ENCODE measurements at regions not wholly inside any gene's neighbourhood (a gene's known extent, or its start where the extent isn't known, plus 50 kb on each side); places are given as distances from the start of the nearest gene placed in this dataset.

DNA sequence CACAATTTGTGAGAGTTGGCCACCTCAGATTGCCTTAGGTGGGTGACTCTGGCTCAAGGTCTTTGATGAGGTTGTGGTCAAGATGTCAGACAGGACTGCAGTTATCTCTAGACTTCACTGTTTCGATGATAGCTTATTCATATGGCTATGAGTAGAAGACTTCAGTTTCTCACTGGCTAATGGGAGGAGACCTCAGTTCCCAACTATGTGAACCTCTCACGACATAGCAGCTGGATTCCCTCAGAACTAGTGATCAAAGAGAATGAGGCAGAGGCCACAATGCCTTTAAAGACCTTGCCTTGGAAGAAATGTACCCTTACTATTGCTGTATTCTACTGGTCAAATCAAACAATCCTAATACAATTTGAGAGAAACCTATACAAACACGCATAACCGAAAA lies 607.5 kb upstream of the ROBO2 start:
- Histone ChIP-seq H3K9ac (ENCODE audit: insufficient read depth, low read length, poor library complexity, severe bottlenecking) (no peak overlapping the region), H3K4me1 (ENCODE audit: control insufficient read depth in 1 of 2, insufficient read depth in 2 of 2, low read length in 2 of 2) (no peaks in the 10 kb centered on the region), H3K9me3 (replicated peaks in 1 of 2; ENCODE audit: control insufficient read depth in 1 of 2, insufficient read depth in 1 of 2, low read length in 2 of 2) (peaks cover 6 to 9% of the 10 kb centered on the region in 2 donors), H3K27ac (ENCODE audit: low read depth in 1 of 2, low read length in 2 of 2) (no peak overlapping the region), H3K4me2 (replicated peaks; ENCODE audit: extremely low read depth, low read length, poor library complexity, severe bottlenecking) (no peak overlapping the region), H4K20me1 (ENCODE audit: insufficient read depth, low read length) (no peaks in the 10 kb centered on the region), H2AFZ (ENCODE audit: insufficient read depth, low read depth, low read length, poor library complexity, severe bottlenecking) (no peak overlapping the region), H3K79me2 (ENCODE audit: insufficient read depth, low read length) (no peaks in the 10 kb centered on the region), H3K27me3 (ENCODE audit: control insufficient read depth in 2 of 2, insufficient read depth in 2 of 2, low read length in 2 of 2) (no peaks in the 10 kb centered on the region), H3K4me3 (replicated peaks in 1 of 3; ENCODE audit: low read depth in 2 of 3, low read length in 3 of 3) (no peak overlapping the region), H3K36me3 (replicated peaks in 1 of 2; ENCODE audit: control insufficient read depth in 1 of 2, insufficient read depth in 2 of 2, low read length in 2 of 2) (no peaks in the 10 kb centered on the region)
- TF ChIP-seq, protein P1, sequence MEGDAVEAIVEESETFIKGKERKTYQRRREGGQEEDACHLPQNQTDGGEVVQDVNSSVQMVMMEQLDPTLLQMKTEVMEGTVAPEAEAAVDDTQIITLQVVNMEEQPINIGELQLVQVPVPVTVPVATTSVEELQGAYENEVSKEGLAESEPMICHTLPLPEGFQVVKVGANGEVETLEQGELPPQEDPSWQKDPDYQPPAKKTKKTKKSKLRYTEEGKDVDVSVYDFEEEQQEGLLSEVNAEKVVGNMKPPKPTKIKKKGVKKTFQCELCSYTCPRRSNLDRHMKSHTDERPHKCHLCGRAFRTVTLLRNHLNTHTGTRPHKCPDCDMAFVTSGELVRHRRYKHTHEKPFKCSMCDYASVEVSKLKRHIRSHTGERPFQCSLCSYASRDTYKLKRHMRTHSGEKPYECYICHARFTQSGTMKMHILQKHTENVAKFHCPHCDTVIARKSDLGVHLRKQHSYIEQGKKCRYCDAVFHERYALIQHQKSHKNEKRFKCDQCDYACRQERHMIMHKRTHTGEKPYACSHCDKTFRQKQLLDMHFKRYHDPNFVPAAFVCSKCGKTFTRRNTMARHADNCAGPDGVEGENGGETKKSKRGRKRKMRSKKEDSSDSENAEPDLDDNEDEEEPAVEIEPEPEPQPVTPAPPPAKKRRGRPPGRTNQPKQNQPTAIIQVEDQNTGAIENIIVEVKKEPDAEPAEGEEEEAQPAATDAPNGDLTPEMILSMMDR (IDR thresholded peaks at IDR 0.05), result no peak
- H3K4me1 Mint-ChIP-seq, result no peaks in the 10 kb centered on the region
- H3K9me3 Mint-ChIP-seq, result peaks cover 0 to 5% (median 2%) of the 10 kb centered on the region in 7 donors
- no peak overlapping the region for H3K4me3 Mint-ChIP-seq
- H3K36me3 Mint-ChIP-seq, result no peaks in the 10 kb centered on the region
- DNase-seq, result no peak
- no peak overlapping the region for H3K27ac Mint-ChIP-seq
- intact Hi-C loops (cut with micrococcal nuclease), result no loop called here
- H3K27me3 Mint-ChIP-seq (ENCODE audit: low read depth in 3 of 3), result peaks cover 0 to 1% (median 0%) of the 10 kb centered on the region in 3 donors
- WGBS (ENCODE audit: insufficient coverage), result 80% methylated on average over 1 of the region's 4 CpGs

DNA sequence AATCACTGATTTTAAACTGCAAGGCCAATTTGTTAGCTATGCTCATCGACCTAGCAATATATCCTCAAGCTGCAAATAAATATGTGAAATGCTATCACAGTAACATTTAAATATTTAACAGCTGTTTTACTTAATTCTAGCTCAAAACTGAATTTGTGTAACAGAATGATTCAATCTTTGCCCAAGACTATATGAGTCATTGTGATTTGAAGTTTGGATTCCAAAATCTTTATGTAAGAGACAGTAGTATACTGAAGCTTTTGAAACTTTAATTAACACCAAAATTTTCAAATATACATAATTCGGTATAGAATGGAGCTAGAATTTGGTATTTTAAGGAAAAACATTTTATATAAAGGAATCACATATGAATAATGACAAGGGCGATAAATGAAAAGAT lies 603.0 kb upstream of the ROBO2 start:
- no CpG with 5 or more reads among the region's 3 CpGs for WGBS (ENCODE audit: insufficient coverage)
- Histone ChIP-seq H3K79me2 (ENCODE audit: insufficient read depth, low read length) (no peaks in the 10 kb centered on the region), H4K20me1 (ENCODE audit: insufficient read depth, low read length) (no peaks in the 10 kb centered on the region), H3K4me3 (replicated peaks in 1 of 3; ENCODE audit: low read depth in 2 of 3, low read length in 3 of 3) (no peak overlapping the region), H3K27me3 (ENCODE audit: control insufficient read depth in 2 of 2, insufficient read depth in 2 of 2, low read length in 2 of 2) (no peaks in the 10 kb centered on the region), H3K9ac (ENCODE audit: insufficient read depth, low read length, poor library complexity, severe bottlenecking) (no peak overlapping the region), H3K27ac (ENCODE audit: low read depth in 1 of 2, low read length in 2 of 2) (no peak overlapping the region), H2AFZ (ENCODE audit: insufficient read depth, low read depth, low read length, poor library complexity, severe bottlenecking) (no peak overlapping the region), H3K9me3 (replicated peaks in 1 of 2; ENCODE audit: control insufficient read depth in 1 of 2, insufficient read depth in 1 of 2, low read length in 2 of 2) (peaks cover 6 to 9% of the 10 kb centered on the region in 2 donors), H3K4me2 (replicated peaks; ENCODE audit: extremely low read depth, low read length, poor library complexity, severe bottlenecking) (no peak overlapping the region), H3K4me1 (ENCODE audit: control insufficient read depth in 1 of 2, insufficient read depth in 2 of 2, low read length in 2 of 2) (no peaks in the 10 kb centered on the region), H3K36me3 (replicated peaks in 1 of 2; ENCODE audit: control insufficient read depth in 1 of 2, insufficient read depth in 2 of 2, low read length in 2 of 2) (no peaks in the 10 kb centered on the region)
- no peaks in the 10 kb centered on the region for H3K36me3 Mint-ChIP-seq
- H3K27ac Mint-ChIP-seq, result no peak overlapping the region
- no peaks in the 10 kb centered on the region for H3K4me1 Mint-ChIP-seq
- H3K4me3 Mint-ChIP-seq, result no peak overlapping the region
- TF ChIP-seq, protein P1 (IDR thresholded peaks at IDR 0.05), result no peak
- intact Hi-C loops (cut with micrococcal nuclease), result no loop called here
- DNase-seq, result no peak
- H3K27me3 Mint-ChIP-seq (ENCODE audit: low read depth in 3 of 3), result peaks cover 0 to 1% (median 0%) of the 10 kb centered on the region in 3 donors
- H3K9me3 Mint-ChIP-seq, result peaks cover 0 to 8% (median 4%) of the 10 kb centered on the region in 7 donors
